Subcutaneous abdominal adipose tissue (tissue), 5 donors: ENCODE measurements at regions not wholly inside any gene's neighbourhood (a gene's known extent, or its start where the extent isn't known, plus 50 kb on each side); places are given as distances from the start of the nearest gene placed in this dataset.

Experiments
- H3K27ac ChIP-seq: one replicate; pipeline ENCODE4 v1.7.0; 2013; ENCODE audit warnings: low read depth, mild to moderate bottlenecking, inconsistent platforms, low read length, moderate library complexity
- H3K27me3 ChIP-seq, 5 donors: one replicate each; pipeline ENCODE4 v1.7.0; 2013; ENCODE audit warnings: low read length in 5 of 5, inconsistent platforms in 1 of 5; ENCODE audit not compliant: control insufficient read depth in 5 of 5, insufficient read depth in 4 of 5
- H3K36me3 ChIP-seq, 5 donors: one replicate each; pipeline ENCODE4 v1.7.0; 2013; ENCODE audit warnings: low read length in 5 of 5; ENCODE audit not compliant: control insufficient read depth in 5 of 5, insufficient read depth in 5 of 5
- H3K4me1 ChIP-seq, 5 donors: one replicate each; pipeline ENCODE4 v1.7.0; 2013; ENCODE audit warnings: low read length in 5 of 5, mild to moderate bottlenecking in 3 of 5, moderate library complexity in 1 of 5; ENCODE audit not compliant: control insufficient read depth in 5 of 5, insufficient read depth in 5 of 5
- H3K4me3 ChIP-seq, 5 donors: one replicate each; pipeline ENCODE4 v1.7.0; 2013; ENCODE audit warnings: low read length in 5 of 5, low read depth in 1 of 5
- H3K9ac ChIP-seq, 5 donors: one replicate each; pipeline ENCODE4 v1.7.0; 2013; ENCODE audit warnings: low read length in 5 of 5, mild to moderate bottlenecking in 4 of 5, moderate library complexity in 3 of 5
- H3K9me3 ChIP-seq, 5 donors: one replicate each; pipeline ENCODE4 v1.7.0; 2013; ENCODE audit warnings: low read length in 5 of 5; ENCODE audit not compliant: control insufficient read depth in 5 of 5
- donor health status: healthy.
- donor health status: healthy.
- donor health status: healthy.
- donor health status: healthy.
- donor health status: healthy.

- H3K36me3 ChIP-seq, result no peaks in the 10 kb centered on the region
- H3K4me3 ChIP-seq, result no peak overlapping the region
- no peaks in the 10 kb centered on the region for H3K4me1 ChIP-seq
- H3K27me3 ChIP-seq, result no peaks in the 10 kb centered on the region
- H3K9ac ChIP-seq, result no peak overlapping the region
- no peaks in the 10 kb centered on the region for H3K9me3 ChIP-seq
- no peak overlapping the region for H3K27ac ChIP-seq
Measured at GRCh38 chr6:84514089-84514971, 250.1 kb downstream of the TBX18 start.

DNA sequence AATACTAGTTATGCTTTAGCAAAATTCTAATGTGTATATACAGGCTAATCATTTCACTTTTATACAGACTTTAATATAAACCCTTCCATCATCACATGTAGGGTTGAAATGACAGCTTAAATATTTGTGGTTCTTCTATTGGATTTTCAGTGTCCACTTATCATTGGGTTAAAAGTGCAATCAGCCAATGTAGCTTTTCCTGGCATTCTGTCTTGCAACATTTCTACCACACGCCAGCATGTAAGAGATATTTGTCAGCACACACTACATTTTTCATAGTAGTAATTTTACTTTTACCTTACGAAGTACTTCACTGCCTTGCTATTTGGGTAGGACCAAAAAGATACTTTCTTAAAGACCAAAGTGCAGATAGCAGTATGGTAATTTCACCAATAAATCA is 252.0 kb downstream of the TBX18 start:
- no peak overlapping the region for H3K9ac ChIP-seq
- H3K4me3 ChIP-seq, result no peak overlapping the region
- H3K27me3 ChIP-seq, result no peaks in the 10 kb centered on the region
- H3K36me3 ChIP-seq, result no peaks in the 10 kb centered on the region
- no peaks in the 10 kb centered on the region for H3K4me1 ChIP-seq
- H3K9me3 ChIP-seq, result no peaks in the 10 kb centered on the region
- no peak overlapping the region for H3K27ac ChIP-seq

DNA sequence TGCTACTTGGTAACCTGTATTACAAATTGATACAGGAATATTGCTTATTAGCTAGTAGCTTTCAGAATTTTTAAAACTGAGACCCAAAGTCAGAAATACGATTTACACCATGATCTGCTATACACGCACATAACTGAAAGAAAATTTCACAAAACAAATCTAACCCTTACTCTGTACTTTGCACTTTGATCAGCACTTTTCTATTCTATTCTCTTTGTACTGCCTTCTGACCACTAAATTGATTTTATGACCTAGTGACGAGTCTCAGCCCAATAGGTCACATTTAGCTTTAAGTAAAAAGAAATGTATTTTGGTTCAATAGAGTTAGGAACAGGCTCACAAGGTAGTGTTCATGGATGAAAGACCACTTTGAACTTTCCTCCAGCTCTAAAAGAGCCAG is 252.5 kb downstream of the TBX18 start:
- no peaks in the 10 kb centered on the region for H3K36me3 ChIP-seq
- no peaks in the 10 kb centered on the region for H3K9me3 ChIP-seq
- H3K4me3 ChIP-seq, result no peak overlapping the region
- H3K27ac ChIP-seq, result no peak overlapping the region
- H3K4me1 ChIP-seq, result no peaks in the 10 kb centered on the region
- no peak overlapping the region for H3K9ac ChIP-seq
- no peaks in the 10 kb centered on the region for H3K27me3 ChIP-seq

- H3K27me3 ChIP-seq, result no peaks in the 10 kb centered on the region
- no peak overlapping the region for H3K9ac ChIP-seq
- no peaks in the 10 kb centered on the region for H3K36me3 ChIP-seq
- no peak overlapping the region for H3K27ac ChIP-seq
- H3K4me3 ChIP-seq, result no peak overlapping the region
- no peaks in the 10 kb centered on the region for H3K9me3 ChIP-seq
- no peaks in the 10 kb centered on the region for H3K4me1 ChIP-seq
Measured at GRCh38 chr6:84508981-84509380, 255.4 kb downstream of the TBX18 start.

- Histone ChIP-seq H3K4me1 (no peaks in the 10 kb centered on the region), H3K9ac (no peak overlapping the region), H3K9me3 (no peaks in the 10 kb centered on the region), H3K36me3 (no peaks in the 10 kb centered on the region), H3K27ac (no peak overlapping the region), H3K27me3 (no peaks in the 10 kb centered on the region), H3K4me3 (no peak overlapping the region)
Measured at GRCh38 chr6:84508334-84508733, 256.1 kb downstream of the TBX18 start.

DNA sequence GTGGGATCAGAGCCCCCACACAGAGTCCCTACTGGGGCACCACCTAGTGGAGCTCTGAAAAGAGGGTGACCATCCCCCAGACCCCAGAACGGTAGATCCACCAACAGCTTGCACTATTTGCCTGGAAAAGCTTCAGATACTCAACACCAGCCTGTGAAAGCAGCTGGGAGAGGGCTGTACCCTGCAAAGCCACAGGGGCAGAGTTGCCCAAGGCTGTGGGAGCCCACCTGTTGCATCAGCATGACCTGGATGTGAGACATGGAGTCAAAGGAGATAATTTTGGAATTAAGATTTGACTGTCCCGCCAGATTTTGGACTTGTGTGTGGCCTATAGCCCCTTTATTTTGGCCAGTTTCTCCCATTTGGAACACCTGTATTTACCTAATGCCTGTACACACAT is 260.4 kb downstream of the TBX18 start:
- H3K4me3 ChIP-seq, result no peak overlapping the region
- no peak overlapping the region for H3K9ac ChIP-seq
- H3K4me1 ChIP-seq, result no peaks in the 10 kb centered on the region
- peaks cover 0 to 15% (median 0%) of the 10 kb centered on the region in 5 donors for H3K9me3 ChIP-seq
- no peaks in the 10 kb centered on the region for H3K27me3 ChIP-seq
- no peaks in the 10 kb centered on the region for H3K36me3 ChIP-seq
- no peak overlapping the region for H3K27ac ChIP-seq

DNA sequence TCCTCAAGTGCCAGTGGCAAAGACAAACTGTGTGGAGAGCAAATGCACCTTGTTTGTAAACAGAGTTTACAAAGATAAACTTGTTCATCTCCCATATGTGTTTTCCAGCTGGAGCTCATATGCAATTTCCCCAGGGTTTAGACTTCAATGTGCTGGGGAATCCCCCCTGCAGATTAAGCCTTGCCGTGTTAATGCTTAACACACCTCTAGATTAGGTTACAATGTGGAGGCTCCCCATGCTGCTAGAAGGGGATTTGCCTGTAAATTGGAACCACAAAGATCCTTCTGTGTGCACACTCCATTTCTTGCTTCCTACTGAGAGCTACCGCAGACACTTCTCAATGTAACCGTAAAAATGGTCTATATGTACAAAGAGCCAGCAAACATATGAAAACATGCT is 263.1 kb downstream of the TBX18 start:
- Histone ChIP-seq H3K4me1 (no peaks in the 10 kb centered on the region), H3K4me3 (no peak overlapping the region), H3K27me3 (no peaks in the 10 kb centered on the region), H3K9me3 (peaks cover 0 to 15% (median 0%) of the 10 kb centered on the region in 5 donors), H3K9ac (no peak overlapping the region), H3K27ac (no peak overlapping the region), H3K36me3 (no peaks in the 10 kb centered on the region)

- Histone ChIP-seq H3K27me3 (no peaks in the 10 kb centered on the region), H3K4me3 (no peak overlapping the region), H3K36me3 (no peaks in the 10 kb centered on the region), H3K9ac (no peak overlapping the region), H3K4me1 (no peaks in the 10 kb centered on the region), H3K27ac (no peak overlapping the region), H3K9me3 (peaks cover 0 to 15% (median 0%) of the 10 kb centered on the region in 5 donors)
Measured at GRCh38 chr6:84500726-84501125, 263.7 kb downstream of the TBX18 start.

GRCh38 chr6:84498905-84499304 is 265.5 kb downstream of the TBX18 start:
- H3K4me1 ChIP-seq, result no peaks in the 10 kb centered on the region
- H3K4me3 ChIP-seq, result no peak overlapping the region
- H3K27ac ChIP-seq, result no peak overlapping the region
- H3K9me3 ChIP-seq, result peaks cover 0 to 15% (median 0%) of the 10 kb centered on the region in 5 donors
- H3K27me3 ChIP-seq, result no peaks in the 10 kb centered on the region
- no peak overlapping the region for H3K9ac ChIP-seq
- no peaks in the 10 kb centered on the region for H3K36me3 ChIP-seq

DNA sequence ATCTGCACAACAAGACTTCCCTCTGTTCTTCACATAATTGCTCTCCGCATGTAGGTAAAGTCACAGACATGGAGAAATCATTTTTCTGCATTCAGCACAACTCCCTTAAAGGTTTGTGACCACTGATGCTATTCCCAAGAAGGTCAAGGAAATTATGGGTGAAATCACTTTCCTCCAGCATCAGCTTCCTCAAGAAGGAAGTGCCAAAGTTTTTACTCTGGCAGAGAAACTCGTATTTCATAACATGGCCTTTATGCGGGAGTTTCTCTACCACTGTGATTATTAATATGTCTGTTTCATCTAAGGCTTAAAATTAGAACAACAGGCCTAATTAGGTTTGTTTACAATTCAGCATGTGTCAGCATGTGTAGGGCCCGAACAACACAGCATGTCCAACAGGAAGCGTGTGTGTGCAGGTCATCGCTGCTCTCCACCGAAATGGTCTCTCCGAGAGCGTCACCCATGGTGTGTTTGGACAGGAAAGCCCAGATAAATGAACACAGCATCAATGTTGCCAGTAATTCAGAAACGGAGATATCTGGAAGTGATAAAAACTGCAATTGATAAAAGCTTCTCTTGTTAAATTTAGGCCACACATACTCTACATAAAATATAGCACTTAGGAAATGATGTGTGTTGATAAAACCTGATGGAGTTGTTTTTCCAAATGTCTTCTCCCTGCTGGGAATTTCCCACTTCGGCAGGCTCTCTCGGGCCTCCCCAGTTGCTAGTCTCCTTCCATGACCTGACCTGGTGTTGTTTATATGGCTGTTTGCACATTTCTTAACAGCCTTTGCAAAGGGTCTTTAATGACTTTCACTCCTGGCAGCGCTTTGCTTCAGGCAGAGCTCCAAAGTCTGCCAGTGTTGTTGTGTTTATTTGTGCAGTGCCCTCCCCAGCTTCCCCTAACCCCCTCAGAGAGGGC is 265.1 kb upstream of the CEP162 start:
- no peaks in the 10 kb centered on the region for H3K27me3 ChIP-seq
- no peaks in the 10 kb centered on the region for H3K9me3 ChIP-seq
- no peak overlapping the region for H3K27ac ChIP-seq
- H3K4me1 ChIP-seq, result peaks cover 0 to 4% (median 0%) of the 10 kb centered on the region in 5 donors
- no peak overlapping the region for H3K4me3 ChIP-seq
- H3K9ac ChIP-seq, result peak overlapping the region in 1 of 5 donors; percentile 26
- H3K36me3 ChIP-seq, result no peaks in the 10 kb centered on the region
